ENCODE measurements at regions not wholly inside any gene's neighbourhood (a gene's known extent, or its start where the extent isn't known, plus 50 kb on each side); places are given as distances from the start of the nearest gene placed in this dataset.

- TF ChIP-seq CTCF (IDR thresholded peaks at IDR 0.05), result no peak
- TF ChIP-seq ZFX (IDR thresholded peaks at IDR 0.05; ENCODE audit: borderline replicate concordance), result no peak
Measured at GRCh38 chr4:110797486-110797885, 174.6 kb upstream of the PITX2 start.
